ENCODE measurements at regions not wholly inside any gene's neighbourhood (a gene's known extent, or its start where the extent isn't known, plus 50 kb on each side); places are given as distances from the start of the nearest gene placed in this dataset.

GRCh38 chr9:118558026-118558425 is 811.2 kb downstream of the BRINP1 start:
- no peak overlapping the region for H3K14ac ChIP-seq (ENCODE audit: insufficient read depth, low read length)
- H3K4ac ChIP-seq (ENCODE audit: low read depth, low read length): no peak overlapping the region
- H3K79me2 ChIP-seq (ENCODE audit: insufficient read depth, low read length): no peaks in the 10 kb centered on the region
- H3K9me3 ChIP-seq (ENCODE audit: control insufficient read depth, low read depth, low read length): no peaks in the 10 kb centered on the region
- H3K27me3 Mint-ChIP-seq (ENCODE audit: low read depth): no peaks in the 10 kb centered on the region; the same call in 1 of the 2 replicates
- no peaks in the 10 kb centered on the region for H3K9me3 Mint-ChIP-seq
- no peak overlapping the region for H3K27ac ChIP-seq (ENCODE audit: insufficient read length, low read depth, low read length)
- H2BK120ac ChIP-seq (ENCODE audit: low read depth, low read length, poor library complexity, severe bottlenecking): no peak overlapping the region
- H3T11ph ChIP-seq (ENCODE audit: low read length): no peak overlapping the region
- no peak for TF ChIP-seq CTCF (conservative IDR thresholded peaks at IDR 0.05)
- H3K56ac ChIP-seq (ENCODE audit: insufficient read length, low read depth, low read length): no peak overlapping the region
- no peak overlapping the region for H2AK5ac ChIP-seq (ENCODE audit: insufficient read length, low read length)
- H3K36me3 Mint-ChIP-seq (ENCODE audit: insufficient read depth in 1 of 3, low read depth in 3 of 3): no peaks in the 10 kb centered on the region
- no peaks in the 10 kb centered on the region for H4K20me1 ChIP-seq (ENCODE audit: control insufficient read depth, insufficient read depth, insufficient read length)
- H3K4me1 ChIP-seq (ENCODE audit: insufficient read depth, low read length): no peaks in the 10 kb centered on the region
- H2AFZ ChIP-seq (ENCODE audit: low read length): no peak overlapping the region
- H3K23me2 ChIP-seq (ENCODE audit: insufficient read length, low read depth, low read length, poor library complexity, severe bottlenecking): no peaks in the 10 kb centered on the region
- H3K18ac ChIP-seq (ENCODE audit: insufficient read length, low read depth, low read length): no peak overlapping the region
- H4K5ac ChIP-seq (ENCODE audit: insufficient read length, low read depth, low read length): no peak overlapping the region
- H2BK12ac ChIP-seq (ENCODE audit: insufficient read length, low read depth, low read length): no peak overlapping the region
- H4K8ac ChIP-seq (replicated peaks; ENCODE audit: insufficient read length, low read depth, low read length): no peak overlapping the region
- H3K4me1 Mint-ChIP-seq: no peaks in the 10 kb centered on the region
- no peak overlapping the region for H2BK20ac ChIP-seq (ENCODE audit: low read depth, low read length, poor library complexity, severe bottlenecking)
- no peak overlapping the region for H3K23ac ChIP-seq (ENCODE audit: insufficient read length, low read depth, low read length)
- H3K9ac ChIP-seq (ENCODE audit: extremely low read depth, insufficient read length, low read length): no peak overlapping the region
- H4K91ac ChIP-seq (ENCODE audit: insufficient read length, low read depth, low read length): no peak overlapping the region
- no peak overlapping the region for H3K4me3 Mint-ChIP-seq
- H3K79me1 ChIP-seq (ENCODE audit: insufficient read depth, low read depth, low read length, poor library complexity, severe bottlenecking): no peaks in the 10 kb centered on the region
- H2BK5ac ChIP-seq (ENCODE audit: insufficient read length, low read length): no peak overlapping the region
- no peak for DNase-seq
- no peak overlapping the region for H3K27ac Mint-ChIP-seq
- no peaks in the 10 kb centered on the region for H3K27me3 ChIP-seq (ENCODE audit: insufficient read depth, low read length)
- H2BK15ac ChIP-seq (ENCODE audit: low read depth, low read length): no peak overlapping the region
- no peak overlapping the region for H3K4me2 ChIP-seq (ENCODE audit: insufficient read depth, insufficient read length, low read length)
- no CpG with 5 or more reads among the region's 1 CpG for WGBS (ENCODE audit: extremely low coverage, insufficient read length, low lambda C conversion rate)

Measured in H9 (cell line).